SU-DHL-6 (cell line): ENCODE measurements at regions not wholly inside any gene's neighbourhood (a gene's known extent, or its start where the extent isn't known, plus 50 kb on each side); places are given as distances from the start of the nearest gene placed in this dataset.

ENCODE experiments used
- CTCF ChIP-seq: fragments of 200-600 bp; sonication (generic); IDR thresholded peaks from one replicate; pipeline ENCODE4 v1.5.1; 2017; ENCODE audit warnings: antibody characterized with exemption, mild to moderate bottlenecking, low read length, moderate library complexity; ENCODE audit not compliant: insufficient read depth, poor library complexity, severe bottlenecking
- EZH2phosphoT487 ChIP-seq: fragments of 200-600 bp; sonication (generic), shearing (Covaris generic); conservative IDR thresholded peaks from 2 replicates; pipeline ENCODE4 v1.6.1; 2018; ENCODE audit warnings: mild to moderate bottlenecking, antibody characterized with exemption, low read length, moderate library complexity, mixed read lengths

GRCh38 chr16:73480381-73480780, 432.5 kb upstream of the ZFHX3 start:
- TF ChIP-seq CTCF: no peak
- no peak for TF ChIP-seq EZH2phosphoT487
